ENCODE measurements at regions not wholly inside any gene's neighbourhood (a gene's known extent, or its start where the extent isn't known, plus 50 kb on each side); places are given as distances from the start of the nearest gene placed in this dataset.

GRCh38 chr2:38174131-38174530 lies 98.2 kb upstream of the CYP1B1 start:
- TF ChIP-seq GATA1 (IDR thresholded peaks at IDR 0.05; ENCODE audit: low read depth, low read length) (no peak), POLR2A (IDR thresholded peaks at IDR 0.05; ENCODE audit: low read length) (no peak)
- no peak for DNase-seq

- TF ChIP-seq GATA1 (IDR thresholded peaks at IDR 0.05; ENCODE audit: low read depth, low read length) (no peak), POLR2A (IDR thresholded peaks at IDR 0.05; ENCODE audit: low read length) (no peak)
- DNase-seq = no peak
These were observed 97.7 kb upstream of the CYP1B1 start for GRCh38 chr2:38173683-38174082.

- TF ChIP-seq GATA1 (IDR thresholded peaks at IDR 0.05; ENCODE audit: low read depth, low read length) = no peak
- TF ChIP-seq POLR2A (IDR thresholded peaks at IDR 0.05; ENCODE audit: low read length) = no peak
- DNase-seq = no peak
These were observed 95.4 kb upstream of the CYP1B1 start for GRCh38 chr2:38171208-38171855.

- TF ChIP-seq POLR2A (IDR thresholded peaks at IDR 0.05; ENCODE audit: low read length) (no peak), GATA1 (IDR thresholded peaks at IDR 0.05; ENCODE audit: low read depth, low read length) (no peak)
- DNase-seq = no peak
These were observed 94.8 kb upstream of the CYP1B1 start for GRCh38 chr2:38170733-38171132.

- DNase-seq = no peak
- no peak for TF ChIP-seq POLR2A (IDR thresholded peaks at IDR 0.05; ENCODE audit: low read length)
- TF ChIP-seq GATA1 (IDR thresholded peaks at IDR 0.05; ENCODE audit: low read depth, low read length) = no peak
These were observed 94.1 kb upstream of the CYP1B1 start for GRCh38 chr2:38170067-38170466.

- no peak for TF ChIP-seq POLR2A (IDR thresholded peaks at IDR 0.05; ENCODE audit: low read length)
- no peak for TF ChIP-seq GATA1 (IDR thresholded peaks at IDR 0.05; ENCODE audit: low read depth, low read length)
- DNase-seq = no peak
These were observed 92.9 kb upstream of the CYP1B1 start for GRCh38 chr2:38168710-38169480.

- DNase-seq = no peak
- TF ChIP-seq POLR2A (IDR thresholded peaks at IDR 0.05; ENCODE audit: low read length) = no peak
- no peak for TF ChIP-seq GATA1 (IDR thresholded peaks at IDR 0.05; ENCODE audit: low read depth, low read length)
These were observed 92.0 kb upstream of the CYP1B1 start for GRCh38 chr2:38167968-38168350.

GRCh38 chr2:38165698-38166097 lies 89.7 kb upstream of the CYP1B1 start:
- DNase-seq = no peak
- no peak for TF ChIP-seq GATA1 (IDR thresholded peaks at IDR 0.05; ENCODE audit: low read depth, low read length)

GRCh38 chr2:38164881-38165280 lies 88.9 kb upstream of the CYP1B1 start:
- TF ChIP-seq GATA1 (IDR thresholded peaks at IDR 0.05; ENCODE audit: low read depth, low read length) = no peak
- no peak for TF ChIP-seq POLR2A (IDR thresholded peaks at IDR 0.05; ENCODE audit: low read length)
- no peak for DNase-seq

GRCh38 chr2:38163579-38163978 lies 87.6 kb upstream of the CYP1B1 start:
- no peak for TF ChIP-seq GATA1 (IDR thresholded peaks at IDR 0.05; ENCODE audit: low read depth, low read length)
- TF ChIP-seq POLR2A (IDR thresholded peaks at IDR 0.05; ENCODE audit: low read length) = no peak
- DNase-seq = no peak

GRCh38 chr2:38163006-38163405 lies 87.1 kb upstream of the CYP1B1 start:
- TF ChIP-seq POLR2A (IDR thresholded peaks at IDR 0.05; ENCODE audit: low read length) (no peak), GATA1 (IDR thresholded peaks at IDR 0.05; ENCODE audit: low read depth, low read length) (no peak)
- no peak for DNase-seq

GRCh38 chr2:38160516-38160915 lies 84.6 kb upstream of the CYP1B1 start:
- no peak for DNase-seq
- TF ChIP-seq GATA1 (IDR thresholded peaks at IDR 0.05; ENCODE audit: low read depth, low read length) (no peak), POLR2A (IDR thresholded peaks at IDR 0.05; ENCODE audit: low read length) (no peak)

GRCh38 chr2:38159597-38159996 lies 83.6 kb upstream of the CYP1B1 start:
- DNase-seq = no peak
- TF ChIP-seq POLR2A (IDR thresholded peaks at IDR 0.05; ENCODE audit: low read length) (no peak), GATA1 (IDR thresholded peaks at IDR 0.05; ENCODE audit: low read depth, low read length) (no peak)

- TF ChIP-seq POLR2A (IDR thresholded peaks at IDR 0.05; ENCODE audit: low read length) (no peak), GATA1 (IDR thresholded peaks at IDR 0.05; ENCODE audit: low read depth, low read length) (no peak)
- DNase-seq = no peak
These were observed 83.2 kb upstream of the CYP1B1 start for GRCh38 chr2:38159191-38159590.

Data from erythroblast (primary cell).